GM23338 (cell line): ENCODE measurements at regions not wholly inside any gene's neighbourhood (a gene's known extent, or its start where the extent isn't known, plus 50 kb on each side); places are given as distances from the start of the nearest gene placed in this dataset.

Experiments used
- CREB1 ChIP-seq: fragments of 250-450 bp; sonication (Bioruptor Pico); IDR thresholded peaks from 2 replicates; pipeline ENCODE4 v1.5.0; 2020; ENCODE audit warnings: low read depth, mild to moderate bottlenecking, moderate library complexity
- CTCF ChIP-seq, 2 experiments: fragments of 200-600 bp in 1 of 2; sonication (generic) in 1 of 2; conservative IDR thresholded peaks; 2 replicates each; pipeline versions ENCODE4 v1.5.1 to v1.6.1; 2016 to 2017; ENCODE audit warnings: antibody characterized with exemption in 2 of 2, low read depth in 2 of 2, mild to moderate bottlenecking in 2 of 2, moderate library complexity in 1 of 2
- ETS1 ChIP-seq: IDR thresholded peaks from 2 replicates; pipeline ENCODE4 v1.6.1; 2016; ENCODE audit warnings: antibody characterized with exemption
- EZH2 ChIP-seq: fragments of 200-600 bp; sonication (generic); IDR thresholded peaks from one replicate; pipeline ENCODE4 v1.8.0; 2017; ENCODE audit warnings: antibody characterized with exemption, mild to moderate bottlenecking, low read depth; ENCODE audit not compliant: unreplicated experiment
- EZH2phosphoT487 ChIP-seq: fragments of 200-600 bp; sonication (generic); IDR thresholded peaks from one replicate; pipeline ENCODE4 v1.8.1; 2018; ENCODE audit warnings: antibody characterized with exemption; ENCODE audit not compliant: unreplicated experiment
- JUNB ChIP-seq: IDR thresholded peaks from one replicate; pipeline ENCODE4 v1.6.1; 2016; ENCODE audit warnings: antibody characterized with exemption; ENCODE audit not compliant: unreplicated experiment
- NANOG ChIP-seq: IDR thresholded peaks from 2 replicates; pipeline ENCODE4 v1.6.1; 2016; ENCODE audit warnings: antibody characterized with exemption, borderline replicate concordance
- POLR2AphosphoS5 ChIP-seq: IDR thresholded peaks from 2 replicates; pipeline ENCODE4 v1.6.1; 2016; ENCODE audit warnings: antibody characterized with exemption, low read depth
- REST ChIP-seq: IDR thresholded peaks from one replicate; pipeline ENCODE4 v1.6.1; 2018; ENCODE audit warnings: antibody characterized with exemption; ENCODE audit not compliant: unreplicated experiment
- ZNF331 ChIP-seq: fragments of 250-450 bp; sonication (Bioruptor Pico); IDR thresholded peaks from 2 replicates; pipeline ENCODE4 v1.5.0; 2020; ENCODE audit warnings: low read depth, mild to moderate bottlenecking, moderate library complexity

GRCh38 chr18:56469582-56469981 lies 168.8 kb downstream of the TXNL1 start:
- TF ChIP-seq CTCF (conservative IDR thresholded peaks at IDR 0.05; ENCODE audit: low read depth in 2 of 2) (no peak), EZH2 (no peak), POLR2AphosphoS5 (no peak), JUNB (no peak), REST (no peak), CREB1 (no peak), EZH2phosphoT487 (no peak), ETS1 (no peak), ZNF331 (CRISPR knock-in tag) (no peak), NANOG (no peak)
